ENCODE measurements at regions not wholly inside any gene's neighbourhood (a gene's known extent, or its start where the extent isn't known, plus 50 kb on each side); places are given as distances from the start of the nearest gene placed in this dataset.
"Not testable (repeated sequence)": the region's sequence is repeated elsewhere in the genome, so short reads cannot be mapped to it uniquely, and the experiment has no call there.

GRCh38 chr2:132318481-132318880 is 98.1 kb upstream of the GPR39 start:
- DNase-seq (ENCODE audit: low read depth in 2 of 2): not testable (repeated sequence)

- DNase-seq (ENCODE audit: low read depth in 2 of 2): not testable (repeated sequence)
Observed at GRCh38 chr2:132324005-132324404, 92.6 kb upstream of the GPR39 start.

GRCh38 chr2:132332345-132333033 is 84.1 kb upstream of the GPR39 start:
- DNase-seq (ENCODE audit: low read depth in 2 of 2): not testable (repeated sequence)

GRCh38 chr2:132337135-132337534 is 79.5 kb upstream of the GPR39 start:
- DNase-seq (ENCODE audit: low read depth in 2 of 2): not testable (repeated sequence)

GRCh38 chr2:132337844-132338243 is 78.8 kb upstream of the GPR39 start:
- DNase-seq (ENCODE audit: low read depth in 2 of 2): not testable (repeated sequence)

- DNase-seq (ENCODE audit: low read depth in 2 of 2): not testable (repeated sequence)
Observed at GRCh38 chr2:132347041-132347780, 69.4 kb upstream of the GPR39 start.

- DNase-seq (ENCODE audit: low read depth in 2 of 2): not testable (repeated sequence)
Observed at GRCh38 chr2:132349092-132349687, 67.4 kb upstream of the GPR39 start.

GRCh38 chr2:132351668-132352067 is 64.9 kb upstream of the GPR39 start:
- DNase-seq (ENCODE audit: low read depth in 2 of 2): not testable (repeated sequence)

GRCh38 chr2:132352481-132353001 is 64.1 kb upstream of the GPR39 start:
- DNase-seq (ENCODE audit: low read depth in 2 of 2): not testable (repeated sequence)

- DNase-seq (ENCODE audit: low read depth in 2 of 2): not testable (repeated sequence)
Observed at GRCh38 chr2:132353380-132353779, 63.2 kb upstream of the GPR39 start.

GRCh38 chr2:132360964-132361363 is 55.6 kb upstream of the GPR39 start:
- not testable (repeated sequence) for DNase-seq (ENCODE audit: low read depth in 2 of 2)

GRCh38 chr2:132361498-132361897 is 55.1 kb upstream of the GPR39 start:
- DNase-seq (ENCODE audit: low read depth in 2 of 2): not testable (repeated sequence)

GRCh38 chr2:132363352-132363751 is 53.3 kb upstream of the GPR39 start:
- not testable (repeated sequence) for DNase-seq (ENCODE audit: low read depth in 2 of 2)

- not testable (repeated sequence) for DNase-seq (ENCODE audit: low read depth in 2 of 2)
Observed at GRCh38 chr2:132365963-132366362, 50.6 kb upstream of the GPR39 start.

- DNase-seq (ENCODE audit: low read depth in 2 of 2): no peak
Observed at GRCh38 chr2:132366421-132367180, 50.0 kb upstream of the GPR39 start.

Measured in stimulated activated CD8-positive, alpha-beta memory T cell treated with anti-CD3 and anti-CD28 coated beads, Interleukin-15, amount 100 ng/mL, for 48 hours (primary cell).